ENCODE measurements at regions not wholly inside any gene's neighbourhood (a gene's known extent, or its start where the extent isn't known, plus 50 kb on each side); places are given as distances from the start of the nearest gene placed in this dataset.
"Not testable (repeated sequence)": the region's sequence is repeated elsewhere in the genome, so short reads cannot be mapped to it uniquely, and the experiment has no call there.

- H3K9me3 ChIP-seq (replicated peaks); DNase-seq; H3K27me3 ChIP-seq; H3K27ac ChIP-seq; H3K36me3 ChIP-seq; H3K4me1 ChIP-seq; H3K4me3 ChIP-seq: not testable (repeated sequence)
These were observed 158.4 kb downstream of the ANKRD36B start for GRCh38 chr2:97431169-97431725.

- H3K27me3 ChIP-seq; H3K4me3 ChIP-seq; H3K36me3 ChIP-seq; DNase-seq; H3K9me3 ChIP-seq (replicated peaks); H3K27ac ChIP-seq; H3K4me1 ChIP-seq: not testable (repeated sequence)
These were observed 167.3 kb downstream of the ANKRD36B start for GRCh38 chr2:97422376-97422775.

GRCh38 chr2:97406340-97406739, 183.3 kb downstream of the ANKRD36B start:
- H3K36me3 ChIP-seq; H3K27me3 ChIP-seq; H3K27ac ChIP-seq; DNase-seq; H3K4me1 ChIP-seq; H3K4me3 ChIP-seq; H3K9me3 ChIP-seq (replicated peaks): not testable (repeated sequence)

GRCh38 chr2:97405172-97405737, 184.4 kb downstream of the ANKRD36B start:
- H3K9me3 ChIP-seq (replicated peaks); H3K4me1 ChIP-seq; H3K4me3 ChIP-seq; H3K27me3 ChIP-seq; H3K27ac ChIP-seq; H3K36me3 ChIP-seq: not testable (repeated sequence)
- DNase-seq: peak in 1 of 2 experiments; percentile 13

GRCh38 chr2:97402678-97403077, 187.0 kb downstream of the ANKRD36B start:
- not testable (repeated sequence) for H3K27me3 ChIP-seq; H3K4me3 ChIP-seq; H3K9me3 ChIP-seq (replicated peaks); H3K4me1 ChIP-seq; H3K36me3 ChIP-seq; DNase-seq; H3K27ac ChIP-seq

GRCh38 chr2:97395691-97396090, 194.0 kb downstream of the ANKRD36B start:
- not testable (repeated sequence) for H3K4me1 ChIP-seq; H3K27ac ChIP-seq; H3K27me3 ChIP-seq; DNase-seq; H3K4me3 ChIP-seq; H3K36me3 ChIP-seq; H3K9me3 ChIP-seq (replicated peaks)

GRCh38 chr2:97385803-97386202, 203.9 kb downstream of the ANKRD36B start:
- not testable (repeated sequence) for H3K4me3 ChIP-seq; H3K27me3 ChIP-seq; H3K4me1 ChIP-seq; H3K27ac ChIP-seq; H3K9me3 ChIP-seq (replicated peaks); DNase-seq; H3K36me3 ChIP-seq

- H3K4me3 ChIP-seq; H3K4me1 ChIP-seq; DNase-seq; H3K36me3 ChIP-seq; H3K27ac ChIP-seq; H3K27me3 ChIP-seq; H3K9me3 ChIP-seq (replicated peaks): not testable (repeated sequence)
These were observed 213.8 kb downstream of the ANKRD36B start for GRCh38 chr2:97375913-97376312.

- H3K4me3 ChIP-seq; H3K4me1 ChIP-seq; H3K36me3 ChIP-seq; H3K9me3 ChIP-seq (replicated peaks); H3K27me3 ChIP-seq; DNase-seq; H3K27ac ChIP-seq: not testable (repeated sequence)
These were observed 215.3 kb downstream of the ANKRD36B start for GRCh38 chr2:97374426-97374825.

GRCh38 chr2:97363159-97363558, 226.5 kb downstream of the ANKRD36B start:
- H3K4me1 ChIP-seq; H3K9me3 ChIP-seq (replicated peaks): not testable (repeated sequence)

GRCh38 chr2:97359861-97360584, 229.7 kb downstream of the ANKRD36B start:
- Histone ChIP-seq H3K4me3 (no peak overlapping the region), H3K36me3 (no peaks in the 10 kb centered on the region), H3K27me3 (no peaks in the 10 kb centered on the region), H3K9me3 (replicated peaks) (no peaks in the 10 kb centered on the region), H3K4me1 (no peaks in the 10 kb centered on the region), H3K27ac (no peak overlapping the region)
- no peak for DNase-seq

More at GRCh38 chr2:97363159-97363558, 226.5 kb downstream of the ANKRD36B start:
- DNase-seq, H3K27me3 ChIP-seq, H3K36me3 ChIP-seq, H3K4me3 ChIP-seq, H3K27ac ChIP-seq: not testable (repeated sequence)

GRCh38 chr2:97355887-97356286, 233.8 kb downstream of the ANKRD36B start:
- H3K9me3 ChIP-seq (replicated peaks): no peaks in the 10 kb centered on the region
- H3K27ac ChIP-seq: no peak overlapping the region
- H3K27me3 ChIP-seq: no peaks in the 10 kb centered on the region

GRCh38 chr2:97355176-97355575, 234.5 kb downstream of the ANKRD36B start:
- Histone ChIP-seq H3K4me1 (no peaks in the 10 kb centered on the region), H3K36me3 (no peaks in the 10 kb centered on the region), H3K9me3 (replicated peaks) (no peaks in the 10 kb centered on the region), H3K27me3 (no peaks in the 10 kb centered on the region), H3K27ac (no peak overlapping the region), H3K4me3 (no peak overlapping the region)
- DNase-seq: no peak

More at GRCh38 chr2:97355887-97356286, 233.8 kb downstream of the ANKRD36B start:
- H3K36me3 ChIP-seq: no peaks in the 10 kb centered on the region
- DNase-seq: no peak
- no peaks in the 10 kb centered on the region for H3K4me1 ChIP-seq
- no peak overlapping the region for H3K4me3 ChIP-seq

GRCh38 chr2:97354576-97354975, 235.1 kb downstream of the ANKRD36B start:
- Histone ChIP-seq H3K4me3 (no peak overlapping the region), H3K36me3 (no peaks in the 10 kb centered on the region), H3K27me3 (no peaks in the 10 kb centered on the region), H3K27ac (no peak overlapping the region), H3K9me3 (replicated peaks) (no peaks in the 10 kb centered on the region), H3K4me1 (no peaks in the 10 kb centered on the region)
- DNase-seq: no peak

GRCh38 chr2:97348841-97349240, 235.9 kb downstream of the ANKRD36 start:
- Histone ChIP-seq H3K4me1 (no peaks in the 10 kb centered on the region), H3K4me3 (no peak overlapping the region), H3K9me3 (replicated peaks) (no peaks in the 10 kb centered on the region), H3K27me3 (no peaks in the 10 kb centered on the region), H3K36me3 (no peaks in the 10 kb centered on the region), H3K27ac (no peak overlapping the region)
- no peak for DNase-seq

GRCh38 chr2:97348265-97348664, 235.3 kb downstream of the ANKRD36 start:
- Histone ChIP-seq H3K36me3 (no peaks in the 10 kb centered on the region), H3K4me1 (no peaks in the 10 kb centered on the region), H3K9me3 (replicated peaks) (no peaks in the 10 kb centered on the region), H3K27ac (no peak overlapping the region), H3K4me3 (no peak overlapping the region), H3K27me3 (no peaks in the 10 kb centered on the region)
- DNase-seq: no peak

Measured in SJCRH30 (cell line).